GM18520 (cell line): ENCODE measurements at regions not wholly inside any gene's neighbourhood (a gene's known extent, or its start where the extent isn't known, plus 50 kb on each side); places are given as distances from the start of the nearest gene placed in this dataset.
"Not testable (repeated sequence)": the region's sequence is repeated elsewhere in the genome, so short reads cannot be mapped to it uniquely, and the experiment has no call there.

Source experiments
- ATAC-seq: cut with Tn5 transposase; IDR thresholded peaks from one replicate; pipeline ENCODE4 v1.9.1; 2021; ENCODE audit not compliant: unreplicated experiment

- no peak for ATAC-seq
These were observed 417.8 kb upstream of the INTU start for GRCh38 chr4:127214931-127215330.

GRCh38 chr4:127217586-127218229, 415.0 kb upstream of the INTU start:
- no peak for ATAC-seq

- no peak for ATAC-seq
These were observed 413.5 kb upstream of the INTU start for GRCh38 chr4:127219232-127219631.

GRCh38 chr4:127224556-127224955, 408.2 kb upstream of the INTU start:
- no peak for ATAC-seq

- no peak for ATAC-seq
These were observed 402.7 kb upstream of the INTU start for GRCh38 chr4:127229855-127230608.

GRCh38 chr4:127236889-127237288, 395.9 kb upstream of the INTU start:
- no peak for ATAC-seq

- no peak for ATAC-seq
These were observed 395.2 kb upstream of the INTU start for GRCh38 chr4:127237581-127237980.

- ATAC-seq, result no peak
These were observed 393.7 kb upstream of the INTU start for GRCh38 chr4:127238956-127239475.

- ATAC-seq, result no peak
These were observed 392.6 kb upstream of the INTU start for GRCh38 chr4:127239902-127240763.

- no peak for ATAC-seq
These were observed 392.0 kb upstream of the INTU start for GRCh38 chr4:127240764-127241105.

GRCh38 chr4:127244515-127244914, 388.2 kb upstream of the INTU start:
- ATAC-seq, result no peak

- no peak for ATAC-seq
These were observed 385.5 kb upstream of the INTU start for GRCh38 chr4:127246963-127247952.

GRCh38 chr4:127249066-127249766, 383.5 kb upstream of the INTU start:
- no peak for ATAC-seq

- no peak for ATAC-seq
These were observed 383.0 kb upstream of the INTU start for GRCh38 chr4:127249767-127250108.

- ATAC-seq, result no peak
These were observed 382.2 kb upstream of the INTU start for GRCh38 chr4:127250577-127250976.

- ATAC-seq, result no peak
These were observed 381.3 kb upstream of the INTU start for GRCh38 chr4:127251423-127251822.

- ATAC-seq, result no peak
These were observed 376.3 kb upstream of the INTU start for GRCh38 chr4:127256500-127256899.

GRCh38 chr4:127261476-127261875, 371.3 kb upstream of the INTU start:
- ATAC-seq, result no peak

- no peak for ATAC-seq
These were observed 364.4 kb upstream of the INTU start for GRCh38 chr4:127268367-127268766.

GRCh38 chr4:127277023-127277422, 355.7 kb upstream of the INTU start:
- not testable (repeated sequence) for ATAC-seq
